ENCODE measurements at regions not wholly inside any gene's neighbourhood (a gene's known extent, or its start where the extent isn't known, plus 50 kb on each side); places are given as distances from the start of the nearest gene placed in this dataset.

GRCh38 chr1:5617546-5617945, 374.7 kb downstream of the NPHP4 start:
- TF ChIP-seq POLR2A (IDR thresholded peaks at IDR 0.05; ENCODE audit: borderline replicate concordance, extremely low read depth, insufficient read depth, insufficient read length), result no peak
- TF ChIP-seq SRF (IDR thresholded peaks at IDR 0.05; ENCODE audit: low read depth), result no peak
- TF ChIP-seq REST (IDR thresholded peaks at IDR 0.05; ENCODE audit: low read depth), result no peak
- no peak for TF ChIP-seq MAX (IDR thresholded peaks at IDR 0.05)
- TF ChIP-seq CTCF (IDR thresholded peaks at IDR 0.05 in 2 of 3, conservative IDR thresholded peaks at IDR 0.05 in 1 of 3; ENCODE audit: borderline replicate concordance in 1 of 3, insufficient read depth in 1 of 3, low read depth in 2 of 3, low read length in 2 of 3), result no peak
- TF ChIP-seq POLR2AphosphoS5 (IDR thresholded peaks at IDR 0.05; ENCODE audit: low read depth, low read length), result no peak
- TF ChIP-seq JUND (IDR thresholded peaks at IDR 0.05), result no peak
- TF ChIP-seq RAD21 (IDR thresholded peaks at IDR 0.05; ENCODE audit: low read depth), result no peak
- TF ChIP-seq EZH2 (IDR thresholded peaks at IDR 0.05), result no peak
- TF ChIP-seq SP1 (IDR thresholded peaks at IDR 0.05; ENCODE audit: low read depth), result no peak
- no peak for TF ChIP-seq CBX3 (IDR thresholded peaks at IDR 0.05; ENCODE audit: low read depth)
- no peak for TF ChIP-seq FOSL1 (IDR thresholded peaks at IDR 0.05; ENCODE audit: low read depth)

All from HCT116 (cell line).